HCT116 (cell line): ENCODE measurements at regions not wholly inside any gene's neighbourhood (a gene's known extent, or its start where the extent isn't known, plus 50 kb on each side); places are given as distances from the start of the nearest gene placed in this dataset.

Source experiments
- ATAC-seq: fragments of 200-7000 bp; cut with Tn5 transposase; 2 replicates; pipeline ENCODE4 v1.9.1; 2020; ENCODE audit warnings: mild to moderate bottlenecking, moderate library complexity
- BruUV-seq: library from RNA; stranded (reverse); fragments of 400-500 nt; replicated peaks from 2 replicates; lab custom pipeline; 2021; lab: Mats Ljungman, UMichigan
- CTCF ChIA-PET: fragments of 300-600 bp; sonication (Branson Sonifier 250); formaldehyde crosslinking; loops from one replicate; lab custom pipeline; 2021; ENCODE audit warnings: antibody characterized with exemption; lab: Charles Lee
- POLR2A ChIA-PET: fragments of 300-600, 350-600 bp; sonication (Branson Sonifier 250); formaldehyde crosslinking; loops from one replicate; lab custom pipeline; 2021; ENCODE audit warnings: antibody characterized with exemption; lab: Charles Lee
- RAD21 ChIA-PET, 2 experiments: fragments of 300-600 bp; sonication (Branson Sonifier 250); formaldehyde crosslinking; loops; one replicate each; lab custom pipeline; 2023; ENCODE audit warnings: low total read pairs in 2 of 2; ENCODE audit not compliant: uncharacterized antibody in 2 of 2, unreplicated experiment in 2 of 2, low non-redundant PET in 1 of 2; lab: Charles Lee
- DNase-seq: peaks from one replicate; pipeline ENCODE4 v3.0.0-alpha.2; 2010; ENCODE audit warnings: low read depth, low spot score
- H2AFZ ChIP-seq: fragments of 200-600 bp; shearing (Covaris generic), sonication (generic); 2 replicates; pipeline ENCODE4 v1.6.1; 2017; ENCODE audit warnings: low read depth, mixed run types, mixed read lengths, antibody characterized with exemption, low read length; ENCODE audit not compliant: poor library complexity, severe bottlenecking
- H3K27ac ChIP-seq: 2 replicates; pipeline ENCODE4 v1.5.1; 2012; ENCODE audit warnings: low read depth, low read length
- H3K27me3 ChIP-seq: fragments of 200-600 bp; sonication (generic); 2 replicates; pipeline ENCODE4 v1.6.1; 2016; ENCODE audit warnings: mixed run types, low read length, mixed read lengths; ENCODE audit not compliant: insufficient read depth
- H3K36me3 ChIP-seq, 2 experiments: fragments of 200-500 bp in 1 of 2; fragments of 200-600 bp in 1 of 2; sonication (Bioruptor generic) in 1 of 2; sonication (generic) in 1 of 2; 2 replicates each; pipeline versions ENCODE4 v1.5.1 to v1.6.1; 2014 to 2016; ENCODE audit warnings: low read length in 2 of 2, inconsistent platforms in 1 of 2, mixed read lengths in 1 of 2, mixed run types in 1 of 2; ENCODE audit not compliant: insufficient read depth in 2 of 2, control insufficient read depth in 1 of 2
- H3K4me1 ChIP-seq, 2 experiments: fragments of 200-600 bp in 1 of 2; sonication (generic) in 1 of 2; 2 replicates each; pipeline versions ENCODE4 v1.5.1 to v1.6.1; 2012 to 2017; ENCODE audit warnings: low read length in 2 of 2, inconsistent platforms in 1 of 2, mild to moderate bottlenecking in 1 of 2, mixed read lengths in 1 of 2, mixed run types in 1 of 2, moderate library complexity in 1 of 2; ENCODE audit not compliant: insufficient read depth in 2 of 2, control insufficient read depth in 1 of 2
- H3K4me2 ChIP-seq: fragments of 200-600 bp; sonication (generic); 2 replicates; pipeline ENCODE4 v1.6.1; 2017; ENCODE audit warnings: mixed run types, low read length, mixed read lengths
- H3K4me3 ChIP-seq, 2 experiments: fragments of 200-600 bp in 1 of 2; sonication (generic) in 1 of 2; replicated peaks in 1 of 2; 2 replicates each; pipeline ENCODE4 v1.5.1; 2011 to 2016; ENCODE audit warnings: low read length in 2 of 2, control low read depth in 1 of 2, low read depth in 1 of 2, mild to moderate bottlenecking in 1 of 2, mixed read lengths in 1 of 2, mixed run types in 1 of 2
- H3K79me2 ChIP-seq: fragments of 200-600 bp; sonication (generic); 2 replicates; pipeline ENCODE4 v1.6.1; 2017; ENCODE audit warnings: mild to moderate bottlenecking, mixed run types, low read length, moderate library complexity, mixed read lengths; ENCODE audit not compliant: insufficient read depth
- H3K9ac ChIP-seq: fragments of 200-600 bp; sonication (generic); 2 replicates; pipeline ENCODE4 v1.6.1; 2016; ENCODE audit warnings: low read length, mixed read lengths
- H3K9me2 ChIP-seq: fragments of 200-600 bp; sonication (generic), shearing (Covaris generic); 2 replicates; pipeline ENCODE4 v1.6.1; 2017; ENCODE audit warnings: mixed run types, mild to moderate bottlenecking, moderate library complexity; ENCODE audit not compliant: insufficient read depth
- H3K9me3 ChIP-seq, 2 experiments: fragments of 200-500 bp in 1 of 2; fragments of 200-600 bp in 1 of 2; sonication (Bioruptor generic) in 1 of 2; sonication (generic) in 1 of 2; 2 replicates each; pipeline ENCODE4 v1.6.1; 2014 to 2017; ENCODE audit warnings: low read length in 2 of 2, mixed read lengths in 2 of 2, inconsistent platforms in 1 of 2, low read depth in 1 of 2, mild to moderate bottlenecking in 1 of 2, mixed run types in 1 of 2, moderate library complexity in 1 of 2; ENCODE audit not compliant: control insufficient read depth in 1 of 2, insufficient read depth in 1 of 2
- H4K20me1 ChIP-seq: fragments of 200-600 bp; sonication (generic), shearing (Covaris generic); 2 replicates; pipeline ENCODE4 v1.6.1; 2017; ENCODE audit warnings: mixed run types, mild to moderate bottlenecking, moderate library complexity; ENCODE audit not compliant: insufficient read depth
- ATF3 ChIP-seq: IDR thresholded peaks from 2 replicates; pipeline ENCODE4 v1.6.1; 2012
- CBX3 ChIP-seq: IDR thresholded peaks from 2 replicates; pipeline ENCODE4 v1.6.1; 2012; ENCODE audit warnings: low read depth
- CTCF ChIP-seq, 3 experiments: fragments of 200-600 bp in 1 of 3; sonication (generic) in 1 of 3; IDR thresholded peaks in 2 of 3; conservative IDR thresholded peaks in 1 of 3; 2 replicates each; pipeline ENCODE4 v1.5.1; 2012 to 2017; ENCODE audit warnings: low read depth in 2 of 3, low read length in 2 of 3, antibody characterized with exemption in 1 of 3, borderline replicate concordance in 1 of 3, control low read depth in 1 of 3, mild to moderate bottlenecking in 1 of 3, mixed read lengths in 1 of 3, mixed run types in 1 of 3, moderate library complexity in 1 of 3; ENCODE audit not compliant: insufficient read depth in 1 of 3
- EGR1 ChIP-seq: IDR thresholded peaks from 2 replicates; pipeline ENCODE4 v1.6.1; 2012; ENCODE audit warnings: low read depth
- EZH2phosphoT487 ChIP-seq: fragments of 200-600 bp; IDR thresholded peaks from 2 replicates; pipeline ENCODE4 v1.6.1; 2018; ENCODE audit warnings: antibody characterized with exemption, borderline replicate concordance
- JUND ChIP-seq: IDR thresholded peaks from 2 replicates; pipeline ENCODE4 v1.6.1; 2012
- MAX ChIP-seq: IDR thresholded peaks from 2 replicates; pipeline ENCODE4 v1.6.1; 2012
- RAD21 ChIP-seq: IDR thresholded peaks from 2 replicates; pipeline ENCODE4 v1.6.1; 2012; ENCODE audit warnings: low read depth, mild to moderate bottlenecking
- REST ChIP-seq: IDR thresholded peaks from 2 replicates; pipeline ENCODE4 v1.6.1; 2012; ENCODE audit warnings: low read depth
- SIN3A ChIP-seq: IDR thresholded peaks from 2 replicates; pipeline ENCODE4 v1.6.1; 2012; ENCODE audit warnings: low read depth
- SP1 ChIP-seq: IDR thresholded peaks from 2 replicates; pipeline ENCODE4 v1.6.1; 2012; ENCODE audit warnings: low read depth
- TCF7L2 ChIP-seq: IDR thresholded peaks from 2 replicates; pipeline ENCODE4 v1.7.0; 2011; ENCODE audit warnings: borderline replicate concordance, inconsistent platforms; ENCODE audit not compliant: insufficient read depth, insufficient read length; ENCODE audit errors: extremely low read depth
- intact Hi-C: fragments of 100-400 bp; cut with micrococcal nuclease; formaldehyde crosslinking; loops from 2 replicates; pipeline ENCODE4 v1.10.0; 2022

GRCh38 chr3:145015253-145015652, 1043.6 kb downstream of the DIPK2A start:
- RAD21 ChIA-PET, result no interaction called here
- no peaks in the 10 kb centered on the region for H3K36me3 ChIP-seq
- no peak overlapping the region for H3K4me3 ChIP-seq
- H3K27me3 ChIP-seq, result no peaks in the 10 kb centered on the region
- CTCF ChIA-PET, result no interaction called here
- no peak overlapping the region for H3K4me2 ChIP-seq
- TF ChIP-seq TCF7L2 (no peak), CTCF (IDR thresholded peaks at IDR 0.05 in 2 of 3, conservative IDR thresholded peaks at IDR 0.05 in 1 of 3; ENCODE audit: borderline replicate concordance in 1 of 3, insufficient read depth in 1 of 3, low read depth in 2 of 3, low read length in 2 of 3) (no peak), REST (no peak), CBX3 (no peak), SP1 (no peak), EGR1 (no peak), ATF3 (no peak), SIN3A (no peak), JUND (no peak), RAD21 (no peak), EZH2phosphoT487 (no peak), MAX (no peak)
- intact Hi-C loops, result no loop called here
- ATAC-seq, result no peak
- no peaks in the 10 kb centered on the region for H3K4me1 ChIP-seq
- no peaks in the 10 kb centered on the region for H3K9me3 ChIP-seq
- H4K20me1 ChIP-seq, result no peaks in the 10 kb centered on the region
- no TSS peak for BruUV-seq
- H2AFZ ChIP-seq, result no peak overlapping the region
- H3K27ac ChIP-seq, result no peak overlapping the region
- H3K9ac ChIP-seq, result no peak overlapping the region
- POLR2A ChIA-PET, result no interaction called here
- DNase-seq, result no peak
- no peaks in the 10 kb centered on the region for H3K79me2 ChIP-seq
- no peaks in the 10 kb centered on the region for H3K9me2 ChIP-seq
